PC-3 (cell line): ENCODE measurements at regions not wholly inside any gene's neighbourhood (a gene's known extent, or its start where the extent isn't known, plus 50 kb on each side); places are given as distances from the start of the nearest gene placed in this dataset.

Experiments
- ATAC-seq: fragments of 200-7000 bp; cut with Tn5 transposase; 2 replicates; pipeline ENCODE4 v1.9.1; 2020; ENCODE audit warnings: mild to moderate bottlenecking, moderate library complexity
- BruUV-seq: library from RNA; stranded (reverse); fragments of 400-500 nt; replicated peaks from 2 replicates; lab custom pipeline; 2021; lab: Mats Ljungman, UMichigan
- CTCF ChIA-PET: fragments of 300-600 bp; sonication (Branson Sonifier 250); formaldehyde crosslinking; loops from one replicate; lab custom pipeline; 2022; ENCODE audit warnings: antibody characterized with exemption; lab: Charles Lee
- POLR2A ChIA-PET: fragments of 300-600 bp; sonication (Branson Sonifier 250); formaldehyde crosslinking; loops from one replicate; lab custom pipeline; 2022; ENCODE audit warnings: antibody characterized with exemption; ENCODE audit not compliant: unreplicated experiment; lab: Charles Lee
- DNase-seq: peaks from one replicate; pipeline ENCODE4 v3.0.0-alpha.2; 2015
- H2AFZ ChIP-seq: fragments of 300-600 bp; sonication (generic); 2 replicates; pipeline ENCODE4 v1.6.0; 2016; ENCODE audit warnings: antibody characterized with exemption, low read length
- H3F3A ChIP-seq: fragments of 300-600 bp; sonication (generic); one replicate; pipeline ENCODE4 v1.6.0; 2017; ENCODE audit warnings: antibody characterized with exemption, low read length, control low read depth, mild to moderate bottlenecking; ENCODE audit not compliant: unreplicated experiment
- H3K27ac ChIP-seq: fragments of 300-600 bp; sonication (generic); 2 replicates; pipeline ENCODE4 v1.5.1; 2016; ENCODE audit warnings: mild to moderate bottlenecking, low read length
- H3K27me3 ChIP-seq: fragments of 300-600 bp; sonication (generic); 2 replicates; pipeline ENCODE4 v1.6.1; 2016; ENCODE audit warnings: low read length, mixed read lengths
- H3K36me3 ChIP-seq: fragments of 300-600 bp; sonication (generic); 2 replicates; pipeline ENCODE4 v1.6.1; 2016; ENCODE audit warnings: low read depth, mixed run types, low read length, mixed read lengths
- H3K4me1 ChIP-seq: fragments of 300-600 bp; sonication (generic); 2 replicates; pipeline ENCODE4 v1.5.1; 2016; ENCODE audit warnings: low read length; ENCODE audit not compliant: insufficient read depth
- H3K4me2 ChIP-seq: fragments of 300-600 bp; sonication (generic); 2 replicates; pipeline ENCODE4 v1.6.0; 2016; ENCODE audit warnings: low read length
- H3K4me3 ChIP-seq: fragments of 300-600 bp; sonication (generic); 2 replicates; pipeline ENCODE4 v1.5.1; 2016; ENCODE audit warnings: mild to moderate bottlenecking, low read length, mixed read lengths
- H3K79me2 ChIP-seq: fragments of 300-600 bp; sonication (generic); 2 replicates; pipeline ENCODE4 v1.6.1; 2017; ENCODE audit warnings: low read length, mixed read lengths
- H3K9ac ChIP-seq: fragments of 300-600 bp; sonication (generic); 2 replicates; pipeline ENCODE4 v1.6.0; 2016; ENCODE audit warnings: mild to moderate bottlenecking, low read length
- H3K9me2 ChIP-seq: fragments of 300-600 bp; sonication (generic); replicated peaks from 2 replicates; pipeline ENCODE4 v1.6.1; 2016; ENCODE audit warnings: mixed run types, low read length, mixed read lengths
- H3K9me3 ChIP-seq: fragments of 300-600 bp; sonication (generic); 2 replicates; pipeline ENCODE4 v1.6.1; 2016; ENCODE audit warnings: low read length, mixed read lengths
- H4K20me1 ChIP-seq: fragments of 300-600 bp; sonication (generic); 2 replicates; pipeline ENCODE4 v1.6.1; 2016; ENCODE audit warnings: low read length, mixed read lengths
- CTCF ChIP-seq: fragments of 300-600 bp; sonication (generic); conservative IDR thresholded peaks from 2 replicates; pipeline ENCODE4 v1.5.1; 2017; ENCODE audit warnings: antibody characterized with exemption, low read depth, mild to moderate bottlenecking, low read length
- EZH2 ChIP-seq: fragments of 300-600 bp; sonication (generic); IDR thresholded peaks from one replicate; pipeline ENCODE4 v1.6.1; 2017; ENCODE audit warnings: antibody characterized with exemption, mild to moderate bottlenecking, low read length; ENCODE audit not compliant: unreplicated experiment
- EZH2phosphoT487 ChIP-seq: fragments of 300-600 bp; sonication (generic); IDR thresholded peaks from 2 replicates; pipeline ENCODE4 v1.6.1; 2018; ENCODE audit warnings: mild to moderate bottlenecking, antibody characterized with exemption, low read length, borderline replicate concordance
- intact Hi-C: fragments of 100-400 bp; cut with micrococcal nuclease; formaldehyde crosslinking; loops from 2 replicates; pipeline ENCODE4 v1.9.0; 2023

DNA sequence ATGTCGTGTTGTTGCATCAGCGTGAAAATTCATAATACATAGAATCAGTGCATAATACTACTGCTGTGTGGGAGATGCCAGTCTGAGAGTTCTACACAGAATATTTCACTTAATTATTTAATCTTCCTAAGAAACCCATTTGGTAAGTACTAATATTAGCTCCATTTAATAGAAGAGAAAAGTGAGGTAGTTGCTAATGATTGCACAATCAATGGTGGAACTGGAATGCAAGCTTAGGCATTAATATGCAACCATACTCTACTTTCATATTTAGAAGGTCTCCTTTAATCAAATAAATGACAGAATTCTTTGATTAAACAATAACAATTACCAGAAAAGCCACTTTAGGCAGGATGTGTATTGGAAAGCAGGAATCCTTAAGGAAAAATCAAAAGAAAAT, 660.7 kb upstream of the PHF14 start:
- no peaks in the 10 kb centered on the region for H3F3A ChIP-seq
- no peak overlapping the region for H3K4me2 ChIP-seq
- no peaks in the 10 kb centered on the region for H3K79me2 ChIP-seq
- H4K20me1 ChIP-seq = no peaks in the 10 kb centered on the region
- H2AFZ ChIP-seq = no peak overlapping the region
- no peaks in the 10 kb centered on the region for H3K36me3 ChIP-seq
- H3K27me3 ChIP-seq = no peaks in the 10 kb centered on the region
- intact Hi-C loops = no loop called here
- TF ChIP-seq CTCF = no peak
- no peak for TF ChIP-seq EZH2phosphoT487
- no peak for TF ChIP-seq EZH2
- 0 out of 2 replicates have a peak, but pooled peaks cover 9% of the 10 kb centered on the region for H3K9me3 ChIP-seq
- H3K4me3 ChIP-seq = no peak overlapping the region
- BruUV-seq = no TSS peak
- ChIA-PET CTCF (no interaction called here), POLR2A (no interaction called here)
- no peaks in the 10 kb centered on the region for H3K9me2 ChIP-seq
- H3K4me1 ChIP-seq = no peaks in the 10 kb centered on the region
- no peak overlapping the region for H3K27ac ChIP-seq
- no peak for DNase-seq
- no peak for ATAC-seq
- H3K9ac ChIP-seq = no peak overlapping the region

- CTCF ChIA-PET = no interaction called here
- Histone ChIP-seq H3K9me2 (no peaks in the 10 kb centered on the region), H3K4me2 (no peak overlapping the region), H4K20me1 (no peaks in the 10 kb centered on the region), H3K9me3 (0 out of 2 replicates have a peak, but pooled peaks cover 12% of the 10 kb centered on the region), H3K4me1 (no peaks in the 10 kb centered on the region), H3K4me3 (no peak overlapping the region), H3F3A (no peaks in the 10 kb centered on the region), H3K79me2 (no peaks in the 10 kb centered on the region), H3K9ac (no peak overlapping the region), H3K36me3 (no peaks in the 10 kb centered on the region), H3K27ac (no peak overlapping the region), H2AFZ (no peak overlapping the region), H3K27me3 (no peaks in the 10 kb centered on the region)
- POLR2A ChIA-PET = no interaction called here
- intact Hi-C loops = no loop called here
- DNase-seq = peak; percentile 6
- no TSS peak for BruUV-seq
- ATAC-seq = no peak; the same call in 1 of the 2 replicates
- TF ChIP-seq EZH2phosphoT487 = no peak
- TF ChIP-seq CTCF = no peak
- TF ChIP-seq EZH2 = no peak
These were observed 657.8 kb upstream of the PHF14 start for GRCh38 chr7:10315881-10316280.

- Histone ChIP-seq H3F3A (no peaks in the 10 kb centered on the region), H3K9me2 (no peaks in the 10 kb centered on the region), H2AFZ (no peak overlapping the region), H3K27me3 (no peaks in the 10 kb centered on the region), H3K36me3 (no peaks in the 10 kb centered on the region), H3K9me3 (0 out of 2 replicates have a peak, but pooled peaks cover 12% of the 10 kb centered on the region), H3K9ac (no peak overlapping the region), H3K4me1 (no peaks in the 10 kb centered on the region), H3K79me2 (no peaks in the 10 kb centered on the region), H3K4me2 (no peak overlapping the region), H3K4me3 (no peak overlapping the region), H3K27ac (no peak overlapping the region), H4K20me1 (no peaks in the 10 kb centered on the region)
- ChIA-PET POLR2A (no interaction called here), CTCF (no interaction called here)
- no peak for DNase-seq
- ATAC-seq = no peak
- intact Hi-C loops = no loop called here
- no TSS peak for BruUV-seq
- no peak for TF ChIP-seq EZH2phosphoT487
- TF ChIP-seq EZH2 = no peak
- TF ChIP-seq CTCF = no peak
These were observed 657.2 kb upstream of the PHF14 start for GRCh38 chr7:10316488-10316887.
